RPMI8226 (cell line): ENCODE measurements at regions not wholly inside any gene's neighbourhood (a gene's known extent, or its start where the extent isn't known, plus 50 kb on each side); places are given as distances from the start of the nearest gene placed in this dataset.

Source experiments
- DNase-seq: peaks from one replicate; pipeline ENCODE4 v3.0.0-alpha.2; 2015

GRCh38 chr18:45169610-45170009 is 445.7 kb upstream of the SLC14A2 start:
- no peak for DNase-seq

DNA sequence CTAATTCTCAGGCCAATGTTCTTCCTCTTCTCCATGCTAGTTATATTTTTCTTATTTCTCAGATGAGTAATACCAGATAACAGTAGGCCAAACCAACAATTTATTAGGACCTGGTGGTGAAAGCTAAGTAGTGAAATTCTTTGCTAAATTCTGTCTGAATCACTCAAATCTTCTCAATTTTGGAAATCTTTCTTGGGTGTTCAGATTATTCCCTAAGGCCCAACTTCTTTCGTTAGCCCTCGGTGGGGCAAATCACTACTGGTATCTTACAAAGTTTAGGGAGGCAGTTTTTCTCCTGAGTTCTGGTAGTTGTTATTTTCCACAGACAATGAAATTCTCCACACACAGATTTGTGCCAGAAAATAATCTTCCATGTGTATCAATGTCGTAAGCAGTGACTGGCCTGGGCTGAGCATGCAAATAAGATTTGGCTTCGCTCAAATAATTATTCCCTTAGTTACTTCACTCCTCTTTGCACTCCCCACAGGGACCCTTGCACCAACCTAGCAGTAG is 443.5 kb upstream of the SLC14A2 start:
- DNase-seq, result no peak

DNA sequence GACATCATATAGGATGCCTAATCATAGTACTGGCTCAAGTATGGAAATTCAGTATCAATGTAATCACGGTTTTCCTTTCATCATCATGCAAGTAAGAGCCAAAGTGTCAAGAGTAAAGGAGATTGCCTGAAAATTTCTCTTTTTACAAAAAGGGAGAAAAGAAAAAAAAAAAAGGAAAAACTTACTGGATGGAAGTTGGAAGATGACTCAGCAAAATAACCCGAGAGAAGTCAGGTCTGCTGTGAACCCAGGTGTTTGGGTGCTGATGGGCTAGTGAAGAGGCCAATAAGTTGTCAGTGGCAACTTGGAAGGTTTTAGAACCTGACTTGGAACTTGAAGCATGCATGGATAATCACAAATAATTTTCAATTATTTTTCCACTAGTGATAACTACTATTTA is 441.9 kb upstream of the SLC14A2 start:
- DNase-seq, result no peak

GRCh38 chr18:45173799-45174519 is 441.3 kb upstream of the SLC14A2 start:
- DNase-seq, result no peak

GRCh38 chr18:45174629-45175136 is 440.6 kb upstream of the SLC14A2 start:
- DNase-seq, result no peak

DNA sequence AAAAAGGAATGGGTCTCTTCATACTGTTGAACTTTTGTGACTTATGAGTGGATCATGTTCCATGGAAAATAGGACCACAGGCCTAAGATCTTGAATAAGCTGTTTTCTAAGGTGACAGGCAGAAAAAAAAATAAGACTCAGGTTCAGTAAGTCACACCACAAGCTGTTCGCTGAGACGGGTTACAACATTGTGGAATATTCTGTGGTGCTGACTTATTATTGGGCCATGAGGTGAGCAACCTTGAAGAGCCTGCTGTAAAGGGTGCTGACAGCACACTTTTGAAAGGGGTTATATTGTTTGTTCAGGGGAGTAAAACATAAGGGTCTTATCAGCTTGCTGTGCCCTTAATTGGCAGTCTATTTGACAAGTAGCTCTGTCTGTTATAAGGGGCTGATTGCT is 439.8 kb upstream of the SLC14A2 start:
- no peak for DNase-seq

GRCh38 chr18:45186832-45187231 is 428.4 kb upstream of the SLC14A2 start:
- DNase-seq, result no peak

DNA sequence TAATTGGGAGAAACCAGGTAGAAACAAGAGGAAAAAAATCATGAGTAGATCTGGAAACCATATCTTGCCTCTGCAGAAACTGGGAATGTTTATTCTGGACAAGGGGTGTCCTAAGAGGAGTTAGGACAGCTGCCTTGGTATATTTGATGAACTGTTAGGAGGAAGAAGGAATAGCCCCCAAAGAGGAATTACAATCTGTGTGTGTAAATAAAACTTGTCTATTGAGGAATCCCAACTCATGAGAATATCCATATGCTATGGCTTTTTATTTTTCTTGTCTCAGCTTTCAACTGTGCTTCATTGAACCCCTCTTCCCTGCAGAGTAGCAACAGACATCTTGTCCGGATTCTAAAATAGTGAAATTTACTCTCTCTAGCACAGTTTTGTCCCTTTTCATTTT is 423.5 kb upstream of the SLC14A2 start:
- no peak for DNase-seq

DNA sequence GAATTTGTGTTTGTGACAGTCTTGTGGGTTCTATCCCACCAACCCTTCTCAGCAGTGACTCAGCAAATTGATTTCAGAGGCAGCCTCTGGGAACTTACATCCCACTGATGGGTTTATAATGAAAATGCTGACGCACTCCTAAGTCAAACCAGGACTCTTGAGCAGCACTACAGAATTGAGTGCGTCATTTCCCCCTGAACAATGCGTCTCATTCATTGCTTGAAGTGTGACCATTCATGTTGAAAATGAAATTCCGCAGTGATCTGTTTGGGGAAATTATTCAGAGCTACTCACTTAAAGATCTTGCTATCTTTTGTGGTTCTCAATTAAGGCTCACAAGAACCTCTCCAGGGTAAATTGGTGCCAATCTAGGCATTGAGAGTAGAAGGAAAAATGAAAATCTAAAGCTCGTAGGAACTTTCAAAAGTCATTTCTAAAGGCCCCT is 417.7 kb upstream of the SLC14A2 start:
- peak; percentile 5 for DNase-seq

- no peak for DNase-seq
Observed at GRCh38 chr18:45198526-45198925, 416.8 kb upstream of the SLC14A2 start.

- DNase-seq, result no peak
Observed at GRCh38 chr18:45201029-45201428, 414.2 kb upstream of the SLC14A2 start.

GRCh38 chr18:45201489-45201888 is 413.8 kb upstream of the SLC14A2 start:
- no peak for DNase-seq

GRCh38 chr18:45202061-45202460 is 413.2 kb upstream of the SLC14A2 start:
- DNase-seq, result no peak

GRCh38 chr18:45203677-45204076 is 411.6 kb upstream of the SLC14A2 start:
- no peak for DNase-seq

- DNase-seq, result no peak
Observed at GRCh38 chr18:45207328-45207727, 407.9 kb upstream of the SLC14A2 start.

DNA sequence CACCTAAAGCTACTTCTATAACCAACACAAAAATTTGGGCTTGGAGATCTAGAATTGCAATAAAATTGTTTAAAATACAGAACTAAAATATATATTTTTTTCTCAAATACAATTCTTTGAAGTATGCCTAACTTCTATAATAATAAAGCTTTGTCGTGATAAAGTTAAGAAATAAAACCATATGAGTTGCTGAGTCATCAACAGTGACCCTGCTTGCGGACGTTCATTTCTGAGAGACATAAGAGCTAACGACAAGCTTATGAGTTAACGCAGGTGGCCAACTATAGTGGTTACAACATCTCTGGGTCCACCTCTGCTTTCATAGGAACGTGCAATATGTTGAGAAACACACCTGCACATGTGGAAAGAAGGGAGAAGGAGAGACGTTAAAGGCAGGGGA is 407.1 kb upstream of the SLC14A2 start:
- DNase-seq, result no peak

GRCh38 chr18:45212181-45213039 is 402.9 kb upstream of the SLC14A2 start:
- peak; percentile 88 for DNase-seq

- no peak for DNase-seq
Observed at GRCh38 chr18:45213040-45213333, 402.3 kb upstream of the SLC14A2 start.

DNA sequence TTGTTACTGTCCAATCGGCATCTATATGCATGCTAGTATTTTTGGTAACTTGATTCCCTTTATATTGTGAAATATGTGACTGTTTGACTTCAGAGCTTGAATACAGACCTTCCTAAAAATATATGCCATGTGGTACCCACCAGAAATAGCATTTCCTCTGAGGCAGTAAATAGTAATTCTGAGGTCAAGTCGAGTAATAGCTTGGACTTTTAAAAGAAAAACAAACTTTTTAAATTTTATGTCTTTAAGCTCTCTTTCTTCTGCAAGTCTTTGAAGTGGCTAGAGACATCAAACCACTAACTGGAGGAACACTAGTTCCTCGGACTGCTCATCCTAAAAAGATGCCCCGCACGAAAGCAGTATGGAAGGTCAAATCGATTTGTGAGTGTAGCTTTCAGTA is 396.8 kb upstream of the SLC14A2 start:
- no peak for DNase-seq

GRCh38 chr18:45221363-45221762 is 393.9 kb upstream of the SLC14A2 start:
- no peak for DNase-seq

DNA sequence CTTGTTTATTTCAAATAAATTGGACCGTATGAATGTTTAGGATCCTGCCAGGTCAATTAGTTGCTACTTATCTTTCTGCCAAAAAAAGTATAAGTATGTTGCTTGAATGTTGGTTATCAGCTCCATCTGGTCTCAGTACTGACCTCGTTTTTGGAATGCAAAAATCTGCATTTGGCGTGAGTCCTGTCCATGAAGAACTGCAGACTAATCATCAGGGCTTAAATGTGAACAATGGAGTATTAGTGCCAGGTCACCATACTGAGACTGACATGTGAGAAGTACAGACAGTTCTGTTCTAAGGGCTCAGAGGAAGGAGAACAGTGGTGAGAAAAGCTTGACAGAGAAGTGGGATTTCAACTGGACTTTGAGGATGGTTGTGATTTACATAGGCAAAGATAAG is 393.1 kb upstream of the SLC14A2 start:
- no peak for DNase-seq

DNA sequence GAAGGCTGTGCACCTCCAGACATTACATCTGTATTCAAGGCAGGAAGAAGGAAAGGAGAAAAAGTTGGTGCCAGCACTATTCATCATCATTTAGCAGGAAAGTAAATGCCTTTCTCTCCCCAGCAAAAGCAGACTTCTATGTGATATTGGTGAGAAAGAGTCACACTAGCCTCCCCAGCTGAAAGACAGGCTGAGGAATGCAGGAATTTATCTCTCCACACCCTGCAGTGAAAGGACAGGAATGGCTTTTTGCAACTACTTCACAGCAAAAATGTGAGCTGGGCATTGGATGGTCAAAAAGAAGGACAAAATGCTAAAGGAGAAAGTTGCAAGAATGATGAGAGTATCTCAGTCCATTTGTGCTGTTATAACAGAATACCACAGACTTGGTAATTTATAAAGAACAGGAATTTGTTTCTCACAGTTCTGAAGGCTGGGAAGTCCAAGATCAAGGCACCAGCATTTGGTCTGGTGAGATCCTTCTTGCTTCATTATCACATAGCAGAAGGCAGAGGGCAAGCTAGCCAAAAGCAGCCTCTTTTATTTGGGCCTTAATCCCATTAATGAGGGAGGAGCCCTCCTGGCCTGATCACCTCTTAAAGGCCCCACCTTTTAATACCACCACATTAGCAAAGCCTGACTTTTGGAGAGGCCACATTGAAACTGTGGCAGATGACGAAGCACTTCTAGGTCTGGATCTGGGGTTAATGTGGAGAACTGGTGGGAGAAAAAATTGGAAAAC is 388.1 kb upstream of the SLC14A2 start:
- no peak for DNase-seq

- no peak for DNase-seq
Observed at GRCh38 chr18:45228796-45229388, 386.4 kb upstream of the SLC14A2 start.
